ENCODE measurements at regions not wholly inside any gene's neighbourhood (a gene's known extent, or its start where the extent isn't known, plus 50 kb on each side); places are given as distances from the start of the nearest gene placed in this dataset.

DNA sequence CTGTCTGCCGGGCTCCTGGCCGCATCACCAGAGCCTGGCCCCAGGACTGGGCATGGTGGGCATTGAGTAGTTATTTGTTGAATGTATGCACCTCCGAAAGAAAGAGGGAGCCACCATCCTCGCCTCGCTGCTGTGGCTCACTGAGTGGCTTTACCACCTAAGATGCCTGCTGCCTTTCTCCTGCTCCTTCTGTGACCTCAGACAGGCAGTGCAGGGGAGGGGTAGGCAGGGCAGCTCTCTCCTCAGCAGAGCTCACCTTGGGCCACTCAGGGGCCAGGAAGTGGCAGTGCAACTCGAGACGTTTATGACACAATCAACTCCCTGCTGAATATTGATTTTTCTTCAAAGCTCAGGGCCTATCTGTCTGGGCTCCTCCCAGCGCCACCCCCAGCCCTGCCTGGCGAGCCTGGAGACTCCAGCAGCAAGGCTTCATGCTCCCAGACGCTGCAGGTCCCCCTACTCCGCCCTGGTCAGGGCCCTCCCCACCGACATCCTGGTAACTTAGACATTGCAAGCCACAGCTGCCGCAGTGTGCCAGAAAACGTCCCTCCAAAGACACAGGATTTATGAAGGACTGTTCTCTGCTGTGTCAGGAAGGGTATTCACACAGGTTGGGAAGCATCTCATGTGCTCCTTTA is 84.3 kb upstream of the DIO3 start:
- H3K27ac ChIP-seq, result peak overlapping the region; percentile 66
- TF ChIP-seq, protein P1, sequence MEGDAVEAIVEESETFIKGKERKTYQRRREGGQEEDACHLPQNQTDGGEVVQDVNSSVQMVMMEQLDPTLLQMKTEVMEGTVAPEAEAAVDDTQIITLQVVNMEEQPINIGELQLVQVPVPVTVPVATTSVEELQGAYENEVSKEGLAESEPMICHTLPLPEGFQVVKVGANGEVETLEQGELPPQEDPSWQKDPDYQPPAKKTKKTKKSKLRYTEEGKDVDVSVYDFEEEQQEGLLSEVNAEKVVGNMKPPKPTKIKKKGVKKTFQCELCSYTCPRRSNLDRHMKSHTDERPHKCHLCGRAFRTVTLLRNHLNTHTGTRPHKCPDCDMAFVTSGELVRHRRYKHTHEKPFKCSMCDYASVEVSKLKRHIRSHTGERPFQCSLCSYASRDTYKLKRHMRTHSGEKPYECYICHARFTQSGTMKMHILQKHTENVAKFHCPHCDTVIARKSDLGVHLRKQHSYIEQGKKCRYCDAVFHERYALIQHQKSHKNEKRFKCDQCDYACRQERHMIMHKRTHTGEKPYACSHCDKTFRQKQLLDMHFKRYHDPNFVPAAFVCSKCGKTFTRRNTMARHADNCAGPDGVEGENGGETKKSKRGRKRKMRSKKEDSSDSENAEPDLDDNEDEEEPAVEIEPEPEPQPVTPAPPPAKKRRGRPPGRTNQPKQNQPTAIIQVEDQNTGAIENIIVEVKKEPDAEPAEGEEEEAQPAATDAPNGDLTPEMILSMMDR (conservative IDR thresholded peaks at IDR 0.05), result no peak
- TF ChIP-seq ZFX (IDR thresholded peaks at IDR 0.05), result no peak

DNA sequence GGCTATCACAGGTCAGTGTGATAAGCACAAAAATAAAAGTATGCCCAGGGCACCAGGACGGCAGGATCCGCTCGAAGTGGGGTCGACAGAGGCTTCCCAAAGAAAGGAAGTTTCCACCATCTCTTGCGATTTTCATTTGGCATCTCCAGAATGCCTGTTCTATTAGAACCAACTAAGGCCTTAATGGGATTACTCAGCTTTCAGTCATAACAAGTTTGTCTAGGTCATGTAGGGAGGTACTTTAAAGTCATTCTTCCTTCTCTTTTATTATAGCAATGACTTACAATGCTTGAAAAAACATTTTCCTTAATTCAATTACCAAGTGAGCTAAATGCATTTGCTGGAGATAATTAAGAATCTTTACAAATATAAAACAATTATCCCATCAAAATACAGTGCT is 83.6 kb upstream of the DIO3 start:
- peak overlapping the region; percentile 66 for H3K27ac ChIP-seq
- TF ChIP-seq, protein P1 (conservative IDR thresholded peaks at IDR 0.05), result no peak
- no peak for TF ChIP-seq ZFX (IDR thresholded peaks at IDR 0.05)

DNA sequence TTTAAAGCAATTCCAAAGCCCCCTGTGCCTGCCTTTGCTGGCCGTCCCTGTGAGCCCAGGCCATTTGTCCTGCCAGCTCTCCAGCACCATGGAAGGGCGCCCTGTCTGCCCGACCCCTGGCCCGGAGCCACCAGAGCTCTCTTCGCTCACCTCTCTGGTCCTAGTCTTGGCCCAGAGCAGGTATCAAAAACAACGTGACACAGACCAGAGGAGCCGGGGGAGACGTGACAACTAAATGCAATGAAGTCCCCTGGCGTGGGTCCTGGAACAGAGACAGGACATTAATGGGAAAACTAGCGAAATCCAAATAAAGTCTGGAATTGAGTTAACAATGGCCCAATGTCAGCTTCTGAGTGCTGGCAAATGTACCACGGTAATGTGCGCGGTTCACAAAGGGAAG is 83.2 kb upstream of the DIO3 start:
- no peak for TF ChIP-seq ZFX (IDR thresholded peaks at IDR 0.05)
- TF ChIP-seq, protein P1 (conservative IDR thresholded peaks at IDR 0.05), result no peak
- no peak overlapping the region for H3K27ac ChIP-seq

DNA sequence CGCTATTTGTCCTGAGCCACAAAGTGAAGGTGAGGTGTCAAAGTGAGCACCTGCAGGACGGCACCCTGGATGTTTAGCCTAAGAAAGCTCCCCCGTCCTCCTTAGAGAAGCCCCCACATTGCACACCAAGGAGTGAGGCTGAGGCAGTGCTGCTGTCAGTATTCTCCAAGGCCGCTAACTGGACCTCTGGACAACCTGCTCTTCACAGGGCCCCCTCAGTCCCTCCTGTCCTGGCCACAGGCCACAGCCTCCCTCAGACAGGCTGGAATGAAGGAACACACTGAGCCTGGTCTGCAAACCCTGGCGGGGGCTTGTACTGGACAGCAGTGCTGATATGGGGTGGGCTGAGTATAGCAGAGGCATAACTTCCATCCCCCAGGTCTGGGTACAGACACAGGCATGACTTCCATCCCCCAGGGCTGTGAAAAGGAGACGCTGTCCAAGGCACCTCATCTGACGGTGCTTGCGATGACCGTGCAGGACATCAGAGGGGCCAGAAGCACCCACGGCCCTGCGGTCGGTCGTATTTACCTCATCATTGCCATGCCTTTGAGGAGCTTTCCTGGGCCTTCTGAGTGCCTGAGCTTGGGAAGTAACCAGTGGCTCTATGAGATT is 82.4 kb upstream of the DIO3 start:
- TF ChIP-seq, protein P1 (conservative IDR thresholded peaks at IDR 0.05), result no peak
- no peak for TF ChIP-seq ZFX (IDR thresholded peaks at IDR 0.05)

DNA sequence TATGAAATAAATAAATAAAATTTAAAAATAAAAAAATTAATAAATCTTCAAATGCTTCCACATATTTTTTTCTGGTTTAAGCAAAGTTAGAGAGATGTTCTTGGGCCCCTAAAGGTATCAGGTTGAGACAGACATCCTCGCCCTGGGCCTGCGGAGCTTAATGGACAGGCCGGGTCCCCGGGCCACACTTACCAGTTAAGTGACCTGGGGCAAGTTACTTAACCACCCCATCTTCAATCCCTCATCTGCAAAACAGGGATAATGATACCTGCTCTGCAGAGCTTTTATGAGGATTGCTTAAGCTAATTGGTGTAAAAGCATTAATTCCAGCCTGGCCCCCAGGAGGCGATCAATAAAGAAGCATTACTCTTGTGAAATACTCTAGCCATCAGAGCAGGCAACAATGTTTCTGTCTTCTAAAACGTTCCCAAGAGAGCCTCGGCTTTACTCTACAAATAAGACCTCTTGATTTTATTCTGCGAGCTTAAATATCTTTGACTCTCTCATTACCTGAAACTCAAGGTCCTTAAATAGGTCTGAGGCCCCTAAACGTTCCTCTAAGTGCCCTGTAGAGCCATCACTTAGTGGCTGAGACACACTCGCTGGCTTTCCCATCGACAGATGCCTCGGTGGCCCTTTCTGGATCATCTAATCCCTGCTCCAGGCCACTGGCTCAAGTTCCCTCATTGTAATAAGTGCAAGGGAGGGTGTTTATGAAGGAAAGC is 81.1 kb upstream of the DIO3 start:
- TF ChIP-seq, protein P1 (conservative IDR thresholded peaks at IDR 0.05), result no peak
- no peak for TF ChIP-seq ZFX (IDR thresholded peaks at IDR 0.05)
- H3K27ac ChIP-seq, result peak overlapping the region; percentile 37; the same call in 1 of the 2 replicates

More for the DNA sequence above, 82.4 kb upstream of the DIO3 start:
- H3K27ac ChIP-seq, result no peak overlapping the region

DNA sequence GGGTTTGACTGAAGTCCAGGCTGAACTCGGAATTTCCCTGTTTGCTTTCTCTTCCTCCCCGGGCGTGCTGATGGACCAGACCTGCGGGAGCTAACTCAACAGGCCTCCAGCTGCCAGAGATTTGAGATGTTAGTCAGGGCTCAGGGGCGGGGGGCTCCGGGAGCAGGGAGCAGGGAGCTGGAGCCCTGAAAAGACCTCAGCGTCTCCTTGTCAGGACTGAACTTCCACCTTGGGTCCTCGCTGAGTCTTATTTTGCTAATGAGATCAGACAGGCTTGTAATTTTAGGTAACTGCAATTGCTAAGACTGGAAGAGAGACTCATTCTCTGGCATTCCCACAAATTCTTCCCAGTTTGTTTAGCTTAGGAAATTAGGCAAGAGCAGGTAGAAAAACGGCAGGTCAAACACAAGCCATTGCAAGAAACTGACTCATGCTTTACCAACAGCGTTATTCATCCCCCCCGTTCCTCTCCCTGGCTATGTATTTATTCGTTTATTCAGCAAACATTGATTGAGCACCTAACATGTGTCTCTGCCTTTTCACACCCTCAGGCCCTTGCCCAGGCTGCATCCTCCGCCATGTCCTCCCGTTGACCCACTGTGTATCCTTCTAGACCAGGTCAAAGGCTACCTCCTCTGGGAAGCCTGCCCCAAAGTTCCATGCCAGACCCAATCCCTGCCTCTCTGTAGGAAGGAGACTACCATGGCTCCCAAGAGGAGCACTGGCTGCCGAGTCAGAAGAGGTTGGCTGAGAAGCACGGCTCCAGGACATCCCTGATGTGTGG is 80.4 kb upstream of the DIO3 start:
- TF ChIP-seq, protein P1 (conservative IDR thresholded peaks at IDR 0.05), result no peak
- no peak for TF ChIP-seq ZFX (IDR thresholded peaks at IDR 0.05)
- peak overlapping the region; percentile 37; the same call in 1 of the 2 replicates for H3K27ac ChIP-seq
